Neural progenitor cell (in vitro differentiated cells): ENCODE measurements at regions not wholly inside any gene's neighbourhood (a gene's known extent, or its start where the extent isn't known, plus 50 kb on each side); places are given as distances from the start of the nearest gene placed in this dataset.

Experiments used
- DNase-seq: peaks from one replicate; pipeline ENCODE4 v3.0.0-alpha.2; 2016; ENCODE audit warnings: low spot score
- H2AFZ ChIP-seq: fragments of 200-600 bp; sonication (generic); replicated peaks from 2 replicates; pipeline ENCODE4 v1.6.1; 2016; ENCODE audit warnings: antibody characterized with exemption
- H3F3A ChIP-seq: fragments of 200-600 bp; sonication (generic); 2 replicates; pipeline ENCODE4 v1.6.1; 2016; ENCODE audit warnings: antibody characterized with exemption, low read depth
- H3K27ac ChIP-seq: fragments of 200-600 bp; sonication (generic); 2 replicates; pipeline ENCODE4 v1.5.1; 2016; ENCODE audit warnings: mild to moderate bottlenecking
- H3K27me3 ChIP-seq: fragments of 200-600 bp; sonication (generic); 2 replicates; pipeline ENCODE4 v1.6.1; 2016; ENCODE audit warnings: mild to moderate bottlenecking, moderate library complexity
- H3K36me3 ChIP-seq: fragments of 200-600 bp; sonication (generic); 2 replicates; pipeline ENCODE4 v1.5.1; 2016
- H3K4me1 ChIP-seq: fragments of 200-600 bp; sonication (generic); 2 replicates; pipeline ENCODE4 v1.6.1; 2016; ENCODE audit warnings: mixed run types
- H3K4me2 ChIP-seq: fragments of 200-600 bp; sonication (generic); 2 replicates; pipeline ENCODE4 v1.6.1; 2016
- H3K4me3 ChIP-seq: fragments of 200-600 bp; sonication (generic); 2 replicates; pipeline ENCODE4 v1.5.1; 2016
- H3K79me2 ChIP-seq: fragments of 200-600 bp; sonication (generic); 2 replicates; pipeline ENCODE4 v1.6.1; 2016; ENCODE audit warnings: low read depth
- H3K9ac ChIP-seq: fragments of 200-600 bp; sonication (generic); 2 replicates; pipeline ENCODE4 v1.6.1; 2016
- H3K9me3 ChIP-seq: fragments of 200-600 bp; sonication (generic); 2 replicates; pipeline ENCODE4 v1.5.1; 2016; ENCODE audit warnings: low read depth
- H4K20me1 ChIP-seq: fragments of 200-600 bp; sonication (generic); 2 replicates; pipeline ENCODE4 v1.6.1; 2016; ENCODE audit warnings: low read depth
- H3K27ac Mint-ChIP-seq: 3 replicates; pipeline ENCODE4 v1.8.0; 2021; ENCODE audit warnings: mixed read lengths
- H3K27me3 Mint-ChIP-seq: 2 replicates; pipeline ENCODE4 v1.8.0; 2022; ENCODE audit warnings: low read depth, mild to moderate bottlenecking, inconsistent platforms, moderate library complexity, mixed read lengths; ENCODE audit not compliant: insufficient read depth
- H3K36me3 Mint-ChIP-seq: 3 replicates; pipeline ENCODE4 v1.8.0; 2021; ENCODE audit warnings: mixed read lengths
- H3K4me1 Mint-ChIP-seq: 3 replicates; pipeline ENCODE4 v1.8.0; 2021; ENCODE audit warnings: mixed read lengths
- H3K4me3 Mint-ChIP-seq: 3 replicates; pipeline ENCODE4 v1.8.0; 2021; ENCODE audit warnings: mild to moderate bottlenecking, moderate library complexity, mixed read lengths
- H3K9me3 Mint-ChIP-seq: 3 replicates; pipeline ENCODE4 v1.8.0; 2020; ENCODE audit warnings: mixed read lengths
- CTCF ChIP-seq: fragments of 200-600 bp; sonication (generic); IDR thresholded peaks from 2 replicates; pipeline ENCODE4 v1.5.1; 2017; ENCODE audit warnings: antibody characterized with exemption, mild to moderate bottlenecking
- EZH2 ChIP-seq: fragments of 200-600 bp; sonication (generic); IDR thresholded peaks from 2 replicates; pipeline ENCODE4 v1.6.1; 2017; ENCODE audit warnings: antibody characterized with exemption, mild to moderate bottlenecking, moderate library complexity
- EZH2phosphoT487 ChIP-seq: fragments of 200-600 bp; sonication (generic); IDR thresholded peaks from 2 replicates; pipeline ENCODE4 v1.6.1; 2017; ENCODE audit warnings: antibody characterized with exemption

GRCh38 chr4:123950530-123950929 lies 553.9 kb downstream of the SPRY1 start:
- no peaks in the 10 kb centered on the region for H3K9me3 ChIP-seq
- H3K4me1 ChIP-seq, result no peaks in the 10 kb centered on the region
- no peak overlapping the region for H3K27ac ChIP-seq
- Mint-ChIP-seq H3K27ac (no peak overlapping the region), H3K27me3 (peaks cover 2% of the 10 kb centered on the region), H3K9me3 (peaks cover 5% of the 10 kb centered on the region), H3K4me1 (no peaks in the 10 kb centered on the region), H3K4me3 (no peak overlapping the region), H3K36me3 (no peaks in the 10 kb centered on the region)
- H3K36me3 ChIP-seq, result no peaks in the 10 kb centered on the region
- H3K4me3 ChIP-seq, result no peak overlapping the region
- H3K79me2 ChIP-seq, result no peaks in the 10 kb centered on the region
- no peaks in the 10 kb centered on the region for H3K27me3 ChIP-seq
- no peak overlapping the region for H3K4me2 ChIP-seq
- H3F3A ChIP-seq, result no peaks in the 10 kb centered on the region
- H4K20me1 ChIP-seq, result no peaks in the 10 kb centered on the region
- H2AFZ ChIP-seq, result no peak overlapping the region
- H3K9ac ChIP-seq, result no peak overlapping the region
- TF ChIP-seq EZH2 (no peak), CTCF (no peak), EZH2phosphoT487 (no peak)
- DNase-seq, result no peak

- H3K27ac Mint-ChIP-seq, result no peak overlapping the region
- H3K4me3 Mint-ChIP-seq, result no peak overlapping the region
- H3K9me3 ChIP-seq, result no peaks in the 10 kb centered on the region
- TF ChIP-seq EZH2, result no peak
- TF ChIP-seq CTCF, result no peak
- no peak for TF ChIP-seq EZH2phosphoT487
- peaks cover 5% of the 10 kb centered on the region for H3K9me3 Mint-ChIP-seq
- H3K9ac ChIP-seq, result no peak overlapping the region
- H3K4me1 ChIP-seq, result no peaks in the 10 kb centered on the region
- H3K27ac ChIP-seq, result no peak overlapping the region
- no peak for DNase-seq
- peaks cover 2% of the 10 kb centered on the region for H3K27me3 Mint-ChIP-seq
- H3K36me3 ChIP-seq, result no peaks in the 10 kb centered on the region
- H3K4me2 ChIP-seq, result no peak overlapping the region
- H2AFZ ChIP-seq, result no peak overlapping the region
- H3K4me3 ChIP-seq, result no peak overlapping the region
- H3K4me1 Mint-ChIP-seq, result no peaks in the 10 kb centered on the region
- H3K27me3 ChIP-seq, result no peaks in the 10 kb centered on the region
- no peaks in the 10 kb centered on the region for H4K20me1 ChIP-seq
- no peaks in the 10 kb centered on the region for H3K36me3 Mint-ChIP-seq
- no peaks in the 10 kb centered on the region for H3F3A ChIP-seq
- H3K79me2 ChIP-seq, result no peaks in the 10 kb centered on the region
These were observed 556.1 kb downstream of the SPRY1 start for GRCh38 chr4:123952530-123953274.

GRCh38 chr4:123953566-123953965 lies 557.0 kb downstream of the SPRY1 start:
- no peak overlapping the region for H2AFZ ChIP-seq
- no peak for DNase-seq
- H3K27me3 Mint-ChIP-seq, result peaks cover 2% of the 10 kb centered on the region
- H3K9ac ChIP-seq, result no peak overlapping the region
- no peaks in the 10 kb centered on the region for H3K79me2 ChIP-seq
- H3K4me2 ChIP-seq, result no peak overlapping the region
- no peak overlapping the region for H3K4me3 ChIP-seq
- no peaks in the 10 kb centered on the region for H3F3A ChIP-seq
- no peak overlapping the region for H3K4me3 Mint-ChIP-seq
- no peak for TF ChIP-seq EZH2
- no peak for TF ChIP-seq EZH2phosphoT487
- TF ChIP-seq CTCF, result no peak
- H3K27ac Mint-ChIP-seq, result no peak overlapping the region
- no peak overlapping the region for H3K27ac ChIP-seq
- H3K4me1 ChIP-seq, result no peaks in the 10 kb centered on the region
- no peaks in the 10 kb centered on the region for H4K20me1 ChIP-seq
- H3K36me3 ChIP-seq, result no peaks in the 10 kb centered on the region
- H3K9me3 ChIP-seq, result no peaks in the 10 kb centered on the region
- H3K27me3 ChIP-seq, result no peaks in the 10 kb centered on the region
- H3K36me3 Mint-ChIP-seq, result no peaks in the 10 kb centered on the region
- peaks cover 8% of the 10 kb centered on the region for H3K9me3 Mint-ChIP-seq
- no peaks in the 10 kb centered on the region for H3K4me1 Mint-ChIP-seq
